Dendritic cell treated with granulocyte-macrophage colony-stimulating factor and Interleukin-4, amounts not matched to agents 40 ng/mL and 50 ng/mL, for 4 days (primary cell): ENCODE measurements at regions not wholly inside any gene's neighbourhood (a gene's known extent, or its start where the extent isn't known, plus 50 kb on each side); places are given as distances from the start of the nearest gene placed in this dataset.
"Not testable (repeated sequence)": the region's sequence is repeated elsewhere in the genome, so short reads cannot be mapped to it uniquely, and the experiment has no call there.

Experiments used
- H3K27ac Mint-ChIP-seq: one replicate; pipeline ENCODE4 v1.8.0; 2022; ENCODE audit warnings: mild to moderate bottlenecking, mixed read lengths
- H3K27me3 Mint-ChIP-seq: one replicate; pipeline ENCODE4 v1.8.0; 2022; ENCODE audit warnings: mild to moderate bottlenecking, mixed read lengths
- H3K36me3 Mint-ChIP-seq: one replicate; pipeline ENCODE4 v1.8.0; 2022; ENCODE audit warnings: low read depth, mixed read lengths
- H3K4me1 Mint-ChIP-seq: one replicate; pipeline ENCODE4 v1.8.0; 2022; ENCODE audit warnings: low read depth, mixed read lengths
- H3K4me3 Mint-ChIP-seq: one replicate; pipeline ENCODE4 v1.8.0; 2022; ENCODE audit warnings: mild to moderate bottlenecking, moderate library complexity, mixed read lengths
- H3K9me3 Mint-ChIP-seq: one replicate; pipeline ENCODE4 v1.8.0; 2022; ENCODE audit warnings: mixed read lengths
- intact Hi-C: fragments of 100-400 bp; cut with micrococcal nuclease; formaldehyde crosslinking; loops from one replicate; pipeline ENCODE4 v1.15.0; 2022

DNA sequence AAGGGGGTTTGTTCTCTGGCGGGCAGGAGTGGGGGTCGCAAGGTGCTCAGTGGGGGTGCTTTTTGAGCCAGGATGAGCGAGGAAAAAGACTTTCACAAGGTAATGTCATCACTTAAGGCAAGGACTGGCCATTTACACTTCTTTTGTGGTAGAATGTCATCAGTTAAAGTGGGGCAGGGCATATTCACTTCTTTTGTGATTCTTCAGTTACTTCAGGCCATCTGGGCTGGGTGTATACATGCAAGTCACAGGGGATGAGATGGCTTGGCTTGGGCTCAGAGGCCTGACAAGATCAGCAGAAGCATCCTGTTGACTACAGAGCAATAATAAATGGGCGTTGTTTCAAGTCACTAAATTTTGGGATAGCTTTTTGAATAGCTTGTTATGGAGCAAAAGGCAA, 586.4 kb upstream of the MBL2 start:
- H3K27me3 Mint-ChIP-seq, H3K36me3 Mint-ChIP-seq, H3K4me3 Mint-ChIP-seq, H3K27ac Mint-ChIP-seq, H3K9me3 Mint-ChIP-seq, intact Hi-C loops, H3K4me1 Mint-ChIP-seq: not testable (repeated sequence)

GRCh38 chr10:53358536-53358935, 586.0 kb upstream of the MBL2 start:
- Mint-ChIP-seq H3K9me3 (peaks cover 8% of the 10 kb centered on the region), H3K4me3 (no peak overlapping the region), H3K4me1 (no peaks in the 10 kb centered on the region), H3K27ac (no peak overlapping the region), H3K36me3 (no peaks in the 10 kb centered on the region), H3K27me3 (no peaks in the 10 kb centered on the region)
- intact Hi-C loops, result no loop called here

DNA sequence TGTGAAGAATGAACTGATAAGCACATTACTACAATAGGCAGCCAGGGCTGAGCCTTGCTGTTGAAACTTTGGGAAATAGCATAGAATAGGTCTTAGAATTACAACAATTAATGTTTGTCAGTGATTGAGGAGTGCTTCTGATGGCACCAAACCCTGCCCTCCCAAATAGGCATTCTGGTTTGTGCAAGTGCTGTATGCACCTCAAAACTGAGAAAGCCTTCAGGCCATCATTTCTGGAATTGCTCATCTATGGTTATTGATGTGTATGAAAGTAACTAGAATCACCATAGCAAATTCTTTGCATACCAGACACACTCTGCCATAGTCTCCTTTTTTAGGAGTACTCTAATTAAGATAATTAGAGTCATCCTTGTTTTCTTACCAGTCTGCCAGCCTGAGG, 585.0 kb upstream of the MBL2 start:
- Mint-ChIP-seq H3K9me3 (peaks cover 8% of the 10 kb centered on the region), H3K27me3 (no peaks in the 10 kb centered on the region), H3K36me3 (no peaks in the 10 kb centered on the region), H3K4me1 (no peaks in the 10 kb centered on the region), H3K4me3 (no peak overlapping the region), H3K27ac (no peak overlapping the region)
- intact Hi-C loops, result no loop called here

DNA sequence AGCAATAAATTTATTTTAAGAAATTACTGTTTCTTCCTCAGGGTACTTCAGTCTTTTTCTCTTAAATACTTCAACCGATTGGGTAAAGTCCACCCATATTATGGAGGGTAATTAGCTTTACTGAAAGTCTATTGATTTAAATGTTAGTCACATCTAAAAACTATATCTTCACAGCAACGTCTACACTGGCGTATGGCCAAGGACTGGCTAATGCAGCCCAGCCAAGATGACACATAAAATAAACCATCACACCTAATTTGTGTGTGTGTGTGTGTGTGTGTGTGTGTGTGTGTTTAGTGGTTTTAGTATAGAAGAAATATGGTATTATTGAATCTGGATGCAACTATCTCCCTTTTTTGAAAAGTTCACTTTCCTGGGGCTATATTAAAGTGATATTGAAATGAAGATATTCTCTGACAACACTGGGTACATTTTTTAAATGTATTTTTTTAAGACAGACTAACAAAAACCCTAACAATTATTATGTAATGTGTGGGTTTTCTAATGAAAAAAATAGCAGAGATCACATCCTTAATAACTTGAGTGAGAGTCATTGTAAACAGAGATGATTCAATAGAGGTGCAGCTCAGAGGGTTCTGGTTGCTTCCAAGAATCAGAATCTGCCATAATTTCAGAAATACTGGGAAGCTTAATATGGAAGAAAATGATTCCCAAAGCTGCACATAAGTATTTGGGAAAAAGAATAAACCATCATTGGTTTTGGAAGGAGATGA, 584.2 kb upstream of the MBL2 start:
- Mint-ChIP-seq H3K4me3 (no peak overlapping the region), H3K27me3 (no peaks in the 10 kb centered on the region), H3K27ac (no peak overlapping the region), H3K4me1 (no peaks in the 10 kb centered on the region), H3K36me3 (no peaks in the 10 kb centered on the region), H3K9me3 (peaks cover 8% of the 10 kb centered on the region)
- intact Hi-C loops, result no loop called here

DNA sequence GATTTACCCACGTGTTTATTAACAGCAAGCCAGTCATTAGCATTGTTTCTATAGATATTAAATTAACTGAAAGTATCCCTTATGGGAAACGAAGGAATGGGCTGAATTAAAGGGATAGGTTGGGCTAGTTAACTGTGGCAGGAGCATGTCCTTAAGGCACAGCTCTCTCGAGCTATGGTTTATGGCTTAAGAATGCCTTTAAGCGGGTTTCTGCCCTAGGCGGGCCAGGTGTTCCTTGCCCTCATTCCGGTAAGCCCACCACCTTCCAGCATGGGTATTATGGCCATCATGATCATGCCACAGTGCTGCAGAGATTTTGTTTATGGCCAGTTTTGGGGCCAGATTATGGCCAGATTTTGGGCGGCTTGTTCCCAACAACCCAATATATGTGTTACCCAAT, 569.9 kb upstream of the MBL2 start:
- H3K9me3 Mint-ChIP-seq, result peaks cover 22% of the 10 kb centered on the region
- H3K36me3 Mint-ChIP-seq, H3K27me3 Mint-ChIP-seq, H3K27ac Mint-ChIP-seq, intact Hi-C loops, H3K4me3 Mint-ChIP-seq, H3K4me1 Mint-ChIP-seq: not testable (repeated sequence)

DNA sequence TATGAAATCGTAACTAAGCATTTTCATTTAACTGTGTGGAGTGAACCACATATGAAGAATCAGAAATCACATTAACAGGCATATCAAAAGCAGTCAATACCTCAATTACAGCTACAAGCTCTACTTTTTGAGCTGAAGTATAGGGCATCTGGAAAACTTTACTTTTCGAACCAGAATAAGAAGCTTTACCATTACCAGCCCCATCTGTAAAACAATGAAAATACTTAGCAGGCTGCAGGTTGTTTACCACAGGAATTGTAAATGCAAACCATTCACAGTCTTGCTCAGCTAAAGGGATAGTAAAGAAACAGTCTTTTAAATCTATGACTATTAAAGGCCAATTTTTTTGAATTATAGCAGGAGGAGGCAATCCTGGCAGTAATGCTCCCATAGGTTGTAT, 565.6 kb upstream of the MBL2 start:
- H3K4me3 Mint-ChIP-seq, H3K27ac Mint-ChIP-seq, H3K4me1 Mint-ChIP-seq, H3K36me3 Mint-ChIP-seq, H3K27me3 Mint-ChIP-seq, intact Hi-C loops: not testable (repeated sequence)
- H3K9me3 Mint-ChIP-seq, result peaks cover 53% of the 10 kb centered on the region

- peaks cover 53% of the 10 kb centered on the region for H3K9me3 Mint-ChIP-seq
- H3K27me3 Mint-ChIP-seq, intact Hi-C loops, H3K36me3 Mint-ChIP-seq, H3K4me1 Mint-ChIP-seq, H3K27ac Mint-ChIP-seq, H3K4me3 Mint-ChIP-seq: not testable (repeated sequence)
Measured at GRCh38 chr10:53335803-53336422, 563.3 kb upstream of the MBL2 start.

GRCh38 chr10:53331460-53331859, 558.9 kb upstream of the MBL2 start:
- H3K4me3 Mint-ChIP-seq, result no peak overlapping the region
- no peaks in the 10 kb centered on the region for H3K4me1 Mint-ChIP-seq
- H3K36me3 Mint-ChIP-seq, result no peaks in the 10 kb centered on the region
- intact Hi-C loops, result no loop called here
- H3K27ac Mint-ChIP-seq, result no peak overlapping the region
- H3K27me3 Mint-ChIP-seq, result no peaks in the 10 kb centered on the region
- peaks cover 28% of the 10 kb centered on the region for H3K9me3 Mint-ChIP-seq

DNA sequence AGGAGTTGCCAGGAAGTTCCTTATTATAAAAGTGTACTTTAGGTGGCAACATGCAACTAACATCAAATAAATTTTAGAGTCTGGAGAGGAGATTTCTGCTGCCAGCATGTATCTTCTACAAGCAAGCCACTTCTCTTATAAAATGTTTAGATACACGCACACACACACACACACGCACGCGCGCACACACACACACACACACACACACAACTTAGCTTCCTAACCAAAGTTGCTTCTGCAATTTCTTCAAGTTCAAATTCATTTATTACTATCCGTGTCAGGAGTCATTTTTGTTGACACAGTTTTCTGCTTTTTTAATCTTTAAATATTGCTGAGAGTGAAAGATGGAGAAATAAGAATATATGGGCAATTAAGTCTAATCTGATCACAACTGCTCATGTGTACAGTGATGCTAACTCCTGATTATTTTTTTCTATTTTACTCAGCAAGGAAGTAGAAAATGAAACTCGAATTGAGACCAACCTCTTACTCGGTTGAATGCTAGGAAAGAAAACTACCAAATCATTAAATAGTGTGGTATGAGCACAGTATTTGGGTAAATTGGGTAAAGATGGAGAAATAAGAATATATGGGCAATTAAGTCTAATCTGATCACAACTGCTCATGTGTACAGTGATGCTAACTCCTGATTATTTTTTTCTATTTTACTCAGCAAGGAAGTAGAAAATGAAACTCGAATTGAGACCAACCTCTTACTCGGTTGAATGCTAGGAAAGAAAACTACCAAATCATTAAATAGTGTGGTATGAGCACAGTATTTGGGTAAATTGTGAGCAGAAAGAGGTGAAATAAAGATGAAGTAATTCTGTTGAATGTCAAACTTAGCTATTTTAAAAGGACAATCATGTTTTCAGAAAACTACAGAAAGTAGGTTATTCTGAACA, 554.1 kb upstream of the MBL2 start:
- H3K27ac Mint-ChIP-seq, intact Hi-C loops, H3K9me3 Mint-ChIP-seq, H3K36me3 Mint-ChIP-seq, H3K27me3 Mint-ChIP-seq, H3K4me1 Mint-ChIP-seq: not testable (repeated sequence)
- H3K4me3 Mint-ChIP-seq, result peak overlapping the region; percentile 63

- H3K9me3 Mint-ChIP-seq, result no peaks in the 10 kb centered on the region
- intact Hi-C loops, result no loop called here
- no peak overlapping the region for H3K27ac Mint-ChIP-seq
- H3K27me3 Mint-ChIP-seq, result no peaks in the 10 kb centered on the region
- no peaks in the 10 kb centered on the region for H3K4me1 Mint-ChIP-seq
- H3K36me3 Mint-ChIP-seq, result no peaks in the 10 kb centered on the region
- H3K4me3 Mint-ChIP-seq, result no peak overlapping the region
Measured at GRCh38 chr10:53325066-53325465, 552.5 kb upstream of the MBL2 start.

GRCh38 chr10:53315709-53316108, 543.1 kb upstream of the MBL2 start:
- intact Hi-C loops, result no loop called here
- no peak overlapping the region for H3K4me3 Mint-ChIP-seq
- H3K9me3 Mint-ChIP-seq, result no peaks in the 10 kb centered on the region
- H3K36me3 Mint-ChIP-seq, result no peaks in the 10 kb centered on the region
- H3K27ac Mint-ChIP-seq, result no peak overlapping the region
- H3K4me1 Mint-ChIP-seq, result no peaks in the 10 kb centered on the region
- no peaks in the 10 kb centered on the region for H3K27me3 Mint-ChIP-seq

DNA sequence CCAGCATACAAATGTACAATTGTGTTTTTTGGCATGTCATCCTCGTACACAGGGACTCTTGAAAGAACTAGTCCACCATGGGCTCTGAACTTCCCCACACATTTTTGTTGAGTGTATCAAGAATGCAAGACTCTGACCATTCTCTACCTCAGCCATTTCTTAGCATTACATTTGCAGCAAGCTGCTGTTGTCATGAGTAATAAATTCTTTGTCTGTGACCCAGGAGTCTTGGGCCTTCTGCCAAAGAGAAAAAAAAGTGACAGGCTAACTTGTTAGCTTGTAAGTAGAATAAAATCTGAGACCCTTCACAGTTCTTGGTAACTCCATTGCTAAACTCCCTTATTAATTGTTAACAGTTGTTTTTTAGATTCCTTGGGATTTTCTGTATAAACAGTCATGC, 542.3 kb upstream of the MBL2 start:
- Mint-ChIP-seq H3K9me3 (no peaks in the 10 kb centered on the region), H3K4me1 (no peaks in the 10 kb centered on the region), H3K27ac (no peak overlapping the region), H3K36me3 (no peaks in the 10 kb centered on the region), H3K4me3 (no peak overlapping the region), H3K27me3 (no peaks in the 10 kb centered on the region)
- intact Hi-C loops, result no loop called here

DNA sequence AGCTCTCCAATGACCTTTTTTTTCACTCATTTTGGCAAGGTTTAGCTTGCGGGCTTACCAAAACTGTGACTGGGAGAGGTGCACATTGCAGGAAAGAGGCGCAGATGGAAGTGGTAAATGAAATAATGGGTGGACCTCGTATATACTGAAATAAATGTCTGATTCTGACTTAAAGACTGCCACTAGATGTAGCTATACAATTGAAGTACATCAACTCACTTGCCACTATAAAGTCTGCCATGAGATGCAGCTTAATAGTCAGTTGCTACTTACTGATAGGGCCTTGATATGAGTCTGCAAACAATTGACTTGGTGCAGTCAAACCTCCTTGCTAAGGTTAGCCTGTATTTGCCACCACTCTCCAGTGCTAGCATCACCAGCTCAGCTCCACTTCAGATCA, 525.9 kb upstream of the MBL2 start:
- no peaks in the 10 kb centered on the region for H3K36me3 Mint-ChIP-seq
- H3K9me3 Mint-ChIP-seq, result no peaks in the 10 kb centered on the region
- H3K27ac Mint-ChIP-seq, result no peak overlapping the region
- no peaks in the 10 kb centered on the region for H3K27me3 Mint-ChIP-seq
- H3K4me1 Mint-ChIP-seq, result no peaks in the 10 kb centered on the region
- intact Hi-C loops, result no loop called here
- no peak overlapping the region for H3K4me3 Mint-ChIP-seq

- peaks cover 9% of the 10 kb centered on the region for H3K9me3 Mint-ChIP-seq
- no peaks in the 10 kb centered on the region for H3K36me3 Mint-ChIP-seq
- H3K4me3 Mint-ChIP-seq, result no peak overlapping the region
- H3K27ac Mint-ChIP-seq, result no peak overlapping the region
- intact Hi-C loops, result no loop called here
- H3K27me3 Mint-ChIP-seq, result no peaks in the 10 kb centered on the region
- H3K4me1 Mint-ChIP-seq, result no peaks in the 10 kb centered on the region
Measured at GRCh38 chr10:53284615-53285182, 512.1 kb upstream of the MBL2 start.
